Gastroesophageal sphincter (tissue), 4 donors: ENCODE measurements at regions not wholly inside any gene's neighbourhood (a gene's known extent, or its start where the extent isn't known, plus 50 kb on each side); places are given as distances from the start of the nearest gene placed in this dataset.
"Not testable (repeated sequence)": the region's sequence is repeated elsewhere in the genome, so short reads cannot be mapped to it uniquely, and the experiment has no call there.

Source experiments
- ATAC-seq: fragments of 150-250 bp; one replicate; pipeline ENCODE4 v1.9.1; 2016; ENCODE audit warnings: mild to moderate bottlenecking, moderate library complexity
- H3K27ac ChIP-seq, 4 donors: fragments of 200-600 bp; sonication (generic) in 3 of 4; 1 replicate in 3 of 4; 2 replicates in 1 of 4; pipeline ENCODE4 v1.5.1; 2016 to 2019
- H3K27me3 ChIP-seq: fragments of 200-600 bp; sonication (generic); one replicate; pipeline ENCODE4 v1.5.1; 2019
- H3K36me3 ChIP-seq, 2 donors: fragments of 200-600 bp; sonication (generic); one replicate each; pipeline ENCODE4 v1.5.1; 2019; ENCODE audit warnings: control low read depth in 1 of 2
- H3K4me1 ChIP-seq, 3 donors: fragments of 200-600 bp; sonication (generic); 1 replicate in 2 of 3; 2 replicates in 1 of 3; pipeline ENCODE4 v1.5.1; 2016 to 2019; ENCODE audit warnings: control low read depth in 2 of 3
- H3K4me3 ChIP-seq, 2 donors: fragments of 200-600 bp; sonication (generic); one replicate each; pipeline ENCODE4 v1.5.1; 2019; ENCODE audit warnings: mild to moderate bottlenecking in 1 of 2, moderate library complexity in 1 of 2
- H3K9me3 ChIP-seq, 3 donors: fragments of 200-600 bp; sonication (generic); one replicate each; pipeline ENCODE4 v1.5.1; 2017 to 2019; ENCODE audit warnings: control low read depth in 2 of 3
- EP300 ChIP-seq: sonication (generic); formaldehyde crosslinking; IDR thresholded peaks from one replicate; pipeline ENCODE4 v1.6.1; 2017; ENCODE audit warnings: antibody characterized with exemption, mild to moderate bottlenecking
- POLR2A ChIP-seq, 2 donors: fragments of 450-650 bp; IDR thresholded peaks; one replicate each; pipeline ENCODE4 v1.6.1; 2017; ENCODE audit warnings: antibody characterized with exemption in 2 of 2, mild to moderate bottlenecking in 2 of 2, moderate library complexity in 1 of 2
- POLR2AphosphoS5 ChIP-seq: sonication (generic); formaldehyde crosslinking; IDR thresholded peaks from one replicate; pipeline ENCODE4 v1.6.1; 2017; ENCODE audit warnings: antibody characterized with exemption
- WGBS, 2 donors: methylation state at CpG; one replicate each; pipeline ENCODE4 v1.1.5; 2018; ENCODE audit warnings: low coverage in 1 of 2; 5-methylcytosine and 5-hydroxymethylcytosine counted together
- small RNA-seq, 4 donors: library from RNA; depleted of rRNA; stranded (forward); fragments of <200 nt; gene quantifications; one replicate each; pipeline ENCODE3, GENCODE V24; 2016
- TF ChIP-seq, protein P1 (sequence below), 4 experiments: fragments of 200-600 bp in 2 of 4; fragments of 450-650 bp in 2 of 4; sonication (generic) in 1 of 4; IDR thresholded peaks; one replicate each; pipeline ENCODE4 v1.5.1; 2017 to 2019; ENCODE audit warnings: antibody characterized with exemption in 4 of 4, mild to moderate bottlenecking in 2 of 4, moderate library complexity in 2 of 4

DNA sequence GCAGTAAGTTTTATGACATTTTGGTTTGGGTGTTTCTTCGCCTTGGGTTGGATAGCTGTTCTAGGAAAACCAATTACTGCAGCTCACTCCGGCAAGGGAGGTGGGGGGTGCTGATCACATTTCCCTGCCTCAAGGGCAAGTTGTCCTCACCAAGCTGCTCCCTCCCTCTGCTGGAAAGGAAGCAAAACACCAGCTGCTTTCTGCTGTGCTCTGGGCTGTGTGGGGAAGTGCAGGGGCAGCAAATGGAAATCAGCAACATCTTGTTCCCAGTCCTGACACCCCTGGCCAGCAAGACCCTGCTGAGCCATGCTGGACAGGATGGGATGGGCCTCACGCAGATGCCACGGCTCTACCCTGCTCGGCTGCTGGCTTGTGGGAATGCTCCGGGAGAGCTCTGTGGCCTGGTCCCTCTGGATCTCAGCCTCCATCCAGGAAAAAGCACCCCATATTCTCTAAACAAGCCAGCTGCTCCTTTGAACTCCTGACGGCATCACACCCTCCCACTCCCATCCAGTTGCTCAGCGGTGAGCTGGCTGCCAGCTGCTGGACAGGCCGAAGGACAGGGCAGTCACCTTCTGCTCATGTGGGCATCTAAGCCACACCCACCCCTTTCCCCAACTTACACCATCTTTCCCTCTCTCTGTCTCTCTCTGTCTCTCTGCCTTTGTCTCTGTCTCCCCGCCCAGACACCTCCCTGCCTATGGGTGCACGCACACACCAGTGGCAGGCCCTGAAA is 52.4 kb upstream of the EIF5 start:
- no peaks in the 10 kb centered on the region for H3K36me3 ChIP-seq
- TF ChIP-seq, protein P1, sequence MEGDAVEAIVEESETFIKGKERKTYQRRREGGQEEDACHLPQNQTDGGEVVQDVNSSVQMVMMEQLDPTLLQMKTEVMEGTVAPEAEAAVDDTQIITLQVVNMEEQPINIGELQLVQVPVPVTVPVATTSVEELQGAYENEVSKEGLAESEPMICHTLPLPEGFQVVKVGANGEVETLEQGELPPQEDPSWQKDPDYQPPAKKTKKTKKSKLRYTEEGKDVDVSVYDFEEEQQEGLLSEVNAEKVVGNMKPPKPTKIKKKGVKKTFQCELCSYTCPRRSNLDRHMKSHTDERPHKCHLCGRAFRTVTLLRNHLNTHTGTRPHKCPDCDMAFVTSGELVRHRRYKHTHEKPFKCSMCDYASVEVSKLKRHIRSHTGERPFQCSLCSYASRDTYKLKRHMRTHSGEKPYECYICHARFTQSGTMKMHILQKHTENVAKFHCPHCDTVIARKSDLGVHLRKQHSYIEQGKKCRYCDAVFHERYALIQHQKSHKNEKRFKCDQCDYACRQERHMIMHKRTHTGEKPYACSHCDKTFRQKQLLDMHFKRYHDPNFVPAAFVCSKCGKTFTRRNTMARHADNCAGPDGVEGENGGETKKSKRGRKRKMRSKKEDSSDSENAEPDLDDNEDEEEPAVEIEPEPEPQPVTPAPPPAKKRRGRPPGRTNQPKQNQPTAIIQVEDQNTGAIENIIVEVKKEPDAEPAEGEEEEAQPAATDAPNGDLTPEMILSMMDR (IDR thresholded peaks at IDR 0.05), result peak in 3 of 4 experiments; percentile 28 to 40 (median 37)
- TF ChIP-seq POLR2AphosphoS5, result no peak
- no peak overlapping the region for H3K4me3 ChIP-seq
- WGBS, 2 donors, result 73% methylated on average over 2 to 7 of the region's 11 CpGs
- ATAC-seq, result peak; percentile 72
- H3K27ac ChIP-seq, result peak overlapping the region in 1 of 4 donors; percentile 14
- H3K27me3 ChIP-seq, result peaks cover 81% of the 10 kb centered on the region
- no peaks in the 10 kb centered on the region for H3K9me3 ChIP-seq
- peaks cover 0 to 22% (median 0%) of the 10 kb centered on the region in 3 donors for H3K4me1 ChIP-seq

DNA sequence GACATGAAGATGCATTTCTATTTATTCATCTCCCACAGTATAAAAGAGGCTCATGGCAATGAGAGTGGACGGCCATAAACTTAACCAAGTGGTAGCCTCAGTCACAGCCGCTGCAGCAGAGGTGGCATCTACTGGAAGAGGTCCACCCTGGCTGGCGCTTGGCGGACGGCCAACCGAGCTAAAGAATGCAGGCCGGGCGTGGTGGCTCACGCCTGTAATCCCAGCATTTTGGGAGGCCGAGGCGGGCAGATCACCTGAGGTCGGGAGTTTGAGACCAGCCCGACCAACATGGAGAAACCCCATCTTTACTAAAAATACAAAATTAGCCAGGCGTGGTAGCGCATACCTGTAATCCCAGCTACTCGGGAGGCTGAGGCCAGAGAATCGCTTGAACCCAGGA is 51.7 kb upstream of the EIF5 start:
- Histone ChIP-seq H3K27me3 (peaks cover 81% of the 10 kb centered on the region), H3K4me1 (peaks cover 0 to 22% (median 0%) of the 10 kb centered on the region in 3 donors)
- not testable (repeated sequence) for H3K9me3 ChIP-seq, H3K27ac ChIP-seq, H3K36me3 ChIP-seq, ATAC-seq, H3K4me3 ChIP-seq
- WGBS, 2 donors, result 92 to 96% methylated on average over 5 of the region's 17 CpGs

DNA sequence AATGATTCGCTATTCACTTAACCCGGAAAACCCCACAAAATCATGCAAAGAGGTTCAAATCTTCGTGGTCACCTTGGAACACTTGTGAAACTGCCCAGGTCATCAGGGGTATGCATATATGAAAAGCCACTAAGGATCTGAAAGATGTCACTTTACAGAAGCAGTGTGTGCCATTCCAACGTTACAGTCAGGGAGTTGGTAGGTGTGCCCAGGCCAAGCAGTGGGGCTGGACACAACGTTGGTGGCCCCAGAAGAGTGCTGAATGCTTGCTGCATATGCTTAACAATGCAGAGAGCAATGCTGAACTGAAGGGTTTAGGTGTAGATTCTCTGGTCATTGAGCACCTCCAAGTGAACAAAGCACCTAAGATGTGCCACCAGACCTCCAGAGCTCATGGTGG is 51.1 kb upstream of the EIF5 start:
- TF ChIP-seq POLR2AphosphoS5 (no peak), POLR2A (IDR thresholded peaks at IDR 0.05) (no peak), EP300 (no peak)
- TF ChIP-seq, protein P1 (IDR thresholded peaks at IDR 0.05), result no peak
- Histone ChIP-seq H3K27me3 (peaks cover 81% of the 10 kb centered on the region), H3K4me1 (peaks cover 0 to 22% (median 0%) of the 10 kb centered on the region in 3 donors), H3K4me3 (no peak overlapping the region), H3K9me3 (no peaks in the 10 kb centered on the region), H3K27ac (no peak overlapping the region), H3K36me3 (no peaks in the 10 kb centered on the region)
- 83 to 100% methylated on average over 2 to 4 of the region's 5 CpGs for WGBS, 2 donors
- ATAC-seq, result no peak

DNA sequence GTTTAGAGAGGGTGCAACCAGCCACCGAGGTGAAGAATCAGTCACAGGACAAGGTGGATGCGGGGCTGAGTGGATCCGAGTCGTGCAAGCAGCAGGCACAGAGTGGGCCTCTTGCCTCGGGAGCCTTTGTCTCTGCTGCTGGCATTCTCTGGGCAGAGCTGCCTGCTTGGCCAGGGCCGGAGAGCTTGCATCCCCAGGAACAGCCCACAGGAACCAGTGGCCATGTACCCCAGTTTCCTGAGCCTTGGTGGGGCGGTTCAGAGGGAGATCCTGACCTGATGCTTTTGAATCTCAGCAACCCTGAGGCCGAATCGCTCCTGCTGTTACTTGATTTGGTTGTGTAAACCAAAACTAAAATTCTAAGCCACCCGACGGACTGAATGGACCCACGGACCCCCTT is 50.1 kb upstream of the EIF5 start:
- Histone ChIP-seq H3K27me3 (peaks cover 75% of the 10 kb centered on the region), H3K27ac (no peak overlapping the region), H3K4me3 (no peak overlapping the region), H3K36me3 (no peaks in the 10 kb centered on the region), H3K9me3 (no peaks in the 10 kb centered on the region), H3K4me1 (peaks cover 0 to 17% (median 0%) of the 10 kb centered on the region in 3 donors)
- WGBS, 2 donors, result 60 to 73% methylated on average over 3 to 4 of the region's 12 CpGs
- no peak for TF ChIP-seq POLR2A (IDR thresholded peaks at IDR 0.05)
- no peak for TF ChIP-seq EP300
- TF ChIP-seq POLR2AphosphoS5, result no peak
- TF ChIP-seq, protein P1 (IDR thresholded peaks at IDR 0.05), result no peak
- ATAC-seq, result no peak

Small RNAs in the stretch of these regions (small RNA-seq; reads per million reads assigned to genes)
- gene AL161669.2, result 0 reads per million in 4 donors
